NCI-H2227 (cell line): ENCODE measurements at regions not wholly inside any gene's neighbourhood (a gene's known extent, or its start where the extent isn't known, plus 50 kb on each side); places are given as distances from the start of the nearest gene placed in this dataset.

Experiments
- DNase-seq: peaks from one replicate; lab custom pipeline; 2025; ENCODE audit not compliant: unreplicated experiment; lab: John Stamatoyannopoulos, UW

- no peak for DNase-seq
Measured at GRCh38 chr11:70623906-70624597, 225.7 kb downstream of the CTTN start.

- no peak for DNase-seq
Measured at GRCh38 chr11:70624598-70624993, 226.3 kb downstream of the CTTN start.

GRCh38 chr11:70625051-70625450 lies 226.7 kb downstream of the CTTN start:
- DNase-seq, result no peak

GRCh38 chr11:70625582-70626518 lies 227.5 kb downstream of the CTTN start:
- DNase-seq, result peak; percentile 87

- no peak for DNase-seq
Measured at GRCh38 chr11:70627219-70627618, 228.9 kb downstream of the CTTN start.

GRCh38 chr11:70628176-70628854 lies 230.0 kb downstream of the CTTN start:
- no peak for DNase-seq

- peak; percentile 38 for DNase-seq
Measured at GRCh38 chr11:70628855-70629844, 230.8 kb downstream of the CTTN start.

GRCh38 chr11:70630068-70630467 lies 231.7 kb downstream of the CTTN start:
- DNase-seq, result no peak

GRCh38 chr11:70630816-70631623 lies 232.7 kb downstream of the CTTN start:
- peak; percentile 51 for DNase-seq

GRCh38 chr11:70631624-70632047 lies 233.3 kb downstream of the CTTN start:
- peak; percentile 46 for DNase-seq

GRCh38 chr11:70633610-70634009 lies 235.3 kb downstream of the CTTN start:
- no peak for DNase-seq

- no peak for DNase-seq
Measured at GRCh38 chr11:70636659-70637058, 238.3 kb downstream of the CTTN start.

- no peak for DNase-seq
Measured at GRCh38 chr11:70637186-70637800, 239.0 kb downstream of the CTTN start.

- DNase-seq, result no peak
Measured at GRCh38 chr11:70637949-70638583, 239.7 kb downstream of the CTTN start.

- no peak for DNase-seq
Measured at GRCh38 chr11:70640408-70640807, 242.1 kb downstream of the CTTN start.

- peak; percentile 81 for DNase-seq
Measured at GRCh38 chr11:70641369-70641768, 243.0 kb downstream of the CTTN start.

GRCh38 chr11:70642266-70642665 lies 243.9 kb downstream of the CTTN start:
- no peak for DNase-seq

GRCh38 chr11:70643642-70644041 lies 245.3 kb downstream of the CTTN start:
- DNase-seq, result no peak
